ENCODE measurements at regions not wholly inside any gene's neighbourhood (a gene's known extent, or its start where the extent isn't known, plus 50 kb on each side); places are given as distances from the start of the nearest gene placed in this dataset.

DNA sequence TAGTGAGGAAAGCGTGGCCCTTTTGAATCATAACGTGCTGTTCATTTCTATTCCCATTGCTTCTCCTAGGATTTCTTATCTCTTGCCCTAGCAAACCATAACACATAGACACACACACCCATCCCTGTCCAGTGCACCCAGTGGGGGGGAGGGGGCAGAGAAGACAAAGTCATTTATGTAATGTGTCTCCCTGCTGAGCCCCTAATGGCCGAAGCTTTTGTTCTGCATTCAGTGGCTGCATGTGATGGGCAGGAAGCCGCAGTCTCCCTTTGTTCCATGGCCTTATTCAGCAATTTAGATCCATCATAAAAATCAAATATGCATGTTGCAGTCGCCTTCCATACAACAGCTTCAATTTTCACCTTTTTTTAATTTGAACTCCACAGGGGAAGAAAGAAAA is 325.4 kb downstream of the ZFHX3 start:
- TF ChIP-seq CTCF (IDR thresholded peaks at IDR 0.05; ENCODE audit: poor library complexity) (no peak), EZH2phosphoT487 (IDR thresholded peaks at IDR 0.05; ENCODE audit: low read depth, severe bottlenecking, unreplicated experiment) (no peak), EZH2 (IDR thresholded peaks at IDR 0.05; ENCODE audit: borderline replicate concordance) (no peak)

Data from hepatocyte (in vitro differentiated cells).